OCI-LY3 (cell line): ENCODE measurements at regions not wholly inside any gene's neighbourhood (a gene's known extent, or its start where the extent isn't known, plus 50 kb on each side); places are given as distances from the start of the nearest gene placed in this dataset.

Experiments
- CTCF ChIP-seq: fragments of 200-600, 300-600 bp; sonication (generic); IDR thresholded peaks from 2 replicates; pipeline ENCODE4 v1.5.1; 2014; ENCODE audit warnings: antibody characterized with exemption, low read length, low read depth
- EZH2phosphoT487 ChIP-seq: fragments of 200-600 bp; shearing (Covaris generic); IDR thresholded peaks from 2 replicates; pipeline ENCODE4 v1.6.1; 2018; ENCODE audit warnings: antibody characterized with exemption, mixed run types, low read depth

GRCh38 chr2:53362934-53363333 is 404.7 kb upstream of the CHAC2 start:
- no peak for TF ChIP-seq CTCF
- TF ChIP-seq EZH2phosphoT487, result no peak
